ENCODE measurements at regions not wholly inside any gene's neighbourhood (a gene's known extent, or its start where the extent isn't known, plus 50 kb on each side); places are given as distances from the start of the nearest gene placed in this dataset.

DNA sequence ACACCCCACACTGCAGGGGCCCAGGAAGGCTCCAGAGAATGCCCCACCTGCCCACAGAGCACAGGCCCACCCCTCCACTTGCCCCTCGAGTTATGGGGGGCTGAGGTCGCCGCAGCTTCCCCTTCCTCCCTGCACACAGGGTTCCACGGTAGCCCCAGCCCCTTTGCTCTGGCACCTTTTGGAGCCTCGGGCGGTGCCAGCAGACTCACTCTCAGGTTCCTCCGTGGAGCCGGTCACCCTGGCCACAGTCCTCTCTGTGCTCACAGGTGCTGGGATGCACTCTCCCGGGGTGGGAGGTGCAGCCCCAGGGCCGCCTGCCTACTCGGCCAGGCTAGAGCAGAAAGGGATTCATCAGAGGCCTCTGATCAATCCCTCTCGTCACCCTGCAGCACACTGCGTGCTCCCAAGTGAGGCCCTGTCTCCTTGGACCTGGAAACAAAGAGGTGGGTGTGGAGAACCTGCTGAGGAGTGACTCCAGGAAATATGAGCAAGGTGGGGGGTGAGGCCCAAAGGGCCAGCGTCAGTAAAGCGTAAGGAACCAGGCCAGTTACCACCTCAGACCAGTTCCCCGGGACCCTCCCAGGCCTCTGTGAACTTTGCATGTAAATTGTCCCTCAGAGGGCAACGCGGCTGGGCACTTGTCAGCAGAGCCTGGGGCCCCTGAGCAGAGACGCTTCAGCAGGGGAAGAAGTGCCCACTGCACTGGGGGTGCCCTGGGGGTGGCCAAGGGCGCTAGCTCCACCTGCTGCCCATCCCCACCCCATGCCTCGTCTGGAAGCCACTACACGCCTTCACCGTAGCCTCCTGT, 167.8 kb downstream of the OLFM1 start:
- DNase-seq: no peak

DNA sequence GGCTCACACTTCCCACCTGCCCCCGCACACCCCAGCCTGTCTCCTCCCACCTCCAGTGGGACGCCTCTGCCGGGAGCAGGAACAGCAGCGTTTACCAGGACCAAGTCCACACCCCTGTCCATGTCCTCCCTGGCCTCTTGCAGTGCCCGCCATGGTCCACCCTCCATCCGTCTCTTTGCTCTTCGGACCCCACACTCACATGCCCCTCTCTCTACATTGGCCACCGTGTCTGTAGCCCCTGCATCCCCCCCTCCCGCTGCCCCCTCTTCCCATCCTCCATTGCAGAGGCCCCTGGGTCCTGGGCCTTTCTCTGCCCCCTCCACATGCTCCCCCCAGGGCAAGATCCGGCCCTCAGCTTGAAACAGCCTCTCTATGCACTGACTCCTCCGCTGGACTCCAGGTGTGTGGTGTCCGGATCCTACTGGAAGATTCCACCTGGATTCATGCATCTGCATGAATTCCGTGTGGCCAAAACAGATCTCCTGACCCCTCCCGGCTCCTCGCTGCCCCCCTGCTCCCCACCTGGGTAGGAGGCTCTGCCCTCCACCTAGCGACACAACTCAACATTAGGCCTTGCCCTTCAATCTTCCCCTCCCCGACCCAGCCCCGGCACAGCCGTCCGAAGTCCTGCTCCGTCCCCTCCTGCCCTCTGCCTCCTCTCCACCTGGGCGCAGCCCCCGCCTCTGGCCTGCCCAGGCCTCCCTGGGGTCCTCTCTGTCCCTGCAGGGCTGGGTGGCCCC, 168.5 kb downstream of the OLFM1 start:
- no peak for DNase-seq

DNA sequence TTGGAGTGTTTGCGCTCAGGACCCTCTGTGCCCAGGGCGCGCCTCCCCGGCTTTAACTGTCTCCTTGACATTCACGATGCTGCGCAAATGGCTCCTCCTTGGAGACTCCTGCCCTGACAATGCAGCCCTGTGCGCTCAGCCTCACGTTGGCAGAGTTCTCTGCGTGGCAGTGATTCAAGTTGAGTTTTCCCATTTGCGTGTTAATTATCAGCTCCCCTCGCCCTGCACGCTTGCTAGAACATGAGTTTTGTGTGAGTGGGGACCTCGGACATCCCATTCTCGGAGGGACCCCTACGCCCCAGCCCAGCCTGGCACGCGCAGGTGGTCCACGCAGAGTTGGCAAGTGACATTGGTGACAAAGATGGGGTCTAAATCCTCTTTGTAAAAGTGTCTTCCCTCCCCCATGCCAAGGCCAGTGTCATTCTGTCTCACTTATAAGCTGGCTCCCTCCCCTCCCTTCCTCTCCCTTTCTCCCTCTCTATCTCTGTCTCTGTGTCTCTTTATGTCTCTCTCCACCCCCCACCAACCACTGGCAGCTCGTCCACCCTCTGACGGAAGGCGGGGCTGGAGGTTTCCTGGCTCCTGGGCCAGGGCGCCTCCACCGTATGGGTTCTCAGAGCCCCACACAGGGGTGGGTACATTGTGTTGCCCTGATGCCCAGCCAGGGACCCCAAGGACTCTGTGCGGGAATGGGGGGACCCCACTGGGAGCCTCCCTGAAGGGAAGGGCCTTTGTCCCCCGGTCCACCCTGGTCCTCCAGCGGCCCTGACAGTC, 169.3 kb downstream of the OLFM1 start:
- DNase-seq: no peak

DNA sequence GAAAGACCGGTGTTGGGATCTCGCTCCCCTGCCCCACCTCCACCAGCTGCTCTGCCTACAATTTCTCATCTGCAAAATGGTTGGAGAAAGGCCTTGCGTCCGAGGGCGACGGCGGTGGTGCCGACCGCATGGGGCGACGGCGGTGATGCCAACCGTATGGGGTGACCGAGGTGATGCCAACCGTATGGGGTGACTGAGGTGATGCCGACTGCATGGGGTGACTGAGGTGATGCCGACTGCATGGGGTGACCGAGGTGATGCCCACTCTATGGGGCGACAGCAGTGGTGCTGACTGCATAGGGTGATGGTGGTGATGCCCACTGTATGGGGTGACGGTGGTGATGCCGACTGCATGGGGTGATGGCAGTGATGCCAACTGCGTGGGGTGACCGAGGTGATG, 171.0 kb downstream of the OLFM1 start:
- no peak for DNase-seq

DNA sequence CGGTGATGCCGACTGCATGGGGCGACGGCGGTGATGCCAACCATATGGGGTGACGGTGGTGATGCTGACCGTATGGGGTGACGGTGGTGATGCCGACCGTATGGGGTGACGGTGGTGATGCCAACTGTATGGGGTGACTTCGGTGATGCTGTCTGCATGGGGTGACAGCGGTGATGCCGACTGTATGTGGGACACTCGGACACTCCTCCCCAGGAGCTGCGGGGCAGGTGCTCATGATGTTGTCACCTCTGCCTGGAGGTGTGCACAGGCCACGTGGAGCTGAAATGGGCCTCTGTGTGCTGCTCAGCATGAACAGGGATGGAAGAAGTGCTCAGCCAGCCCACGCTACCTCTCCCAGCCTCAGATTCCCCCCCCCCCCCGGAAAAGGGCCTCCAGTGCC, 171.8 kb downstream of the OLFM1 start:
- no peak for DNase-seq

DNA sequence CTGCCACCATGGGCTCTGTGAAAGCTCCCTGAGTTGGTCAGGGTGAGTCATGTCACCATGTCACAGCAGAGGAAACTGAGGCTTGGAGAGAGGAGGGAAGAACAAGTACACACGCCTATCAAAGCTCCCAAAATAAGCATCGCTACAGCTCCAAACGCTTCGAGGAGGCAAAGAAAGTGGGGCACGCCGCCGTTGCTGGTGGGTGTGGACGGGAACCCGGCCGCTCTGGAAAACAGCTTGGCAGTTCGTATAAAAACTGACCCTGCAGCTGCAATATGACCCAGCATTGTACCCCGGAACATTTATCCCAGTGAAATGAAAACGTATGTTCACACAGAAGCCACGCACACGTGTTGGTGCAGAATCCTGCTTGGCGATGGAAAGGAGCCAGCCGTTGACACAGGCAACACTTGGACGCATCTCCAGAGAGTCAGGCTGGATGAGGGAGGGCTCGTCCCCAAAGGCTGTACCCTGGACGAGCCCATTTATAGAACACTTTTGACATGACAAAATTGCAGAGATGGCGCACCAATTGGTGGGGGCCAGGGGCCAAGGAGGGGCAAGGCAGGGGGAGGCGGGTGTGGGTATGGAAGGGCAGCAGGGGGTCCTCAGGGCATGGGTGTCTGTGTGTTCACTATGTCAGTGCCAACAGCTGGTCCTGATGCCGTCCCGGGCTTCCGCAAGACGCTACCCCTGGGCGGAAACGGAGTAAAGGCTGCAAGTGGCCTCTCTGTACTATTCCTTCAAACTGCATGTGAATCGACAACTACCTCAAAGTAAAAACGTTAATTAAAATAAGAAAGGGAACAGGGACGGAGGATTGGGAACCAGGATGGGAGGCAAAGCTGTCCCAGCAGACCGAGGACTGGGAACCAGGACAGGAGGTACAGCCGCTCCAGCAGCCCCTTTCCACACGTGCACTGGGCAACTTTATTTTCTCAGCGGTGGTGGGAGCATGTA, 173.0 kb downstream of the OLFM1 start:
- no peak for DNase-seq

DNA sequence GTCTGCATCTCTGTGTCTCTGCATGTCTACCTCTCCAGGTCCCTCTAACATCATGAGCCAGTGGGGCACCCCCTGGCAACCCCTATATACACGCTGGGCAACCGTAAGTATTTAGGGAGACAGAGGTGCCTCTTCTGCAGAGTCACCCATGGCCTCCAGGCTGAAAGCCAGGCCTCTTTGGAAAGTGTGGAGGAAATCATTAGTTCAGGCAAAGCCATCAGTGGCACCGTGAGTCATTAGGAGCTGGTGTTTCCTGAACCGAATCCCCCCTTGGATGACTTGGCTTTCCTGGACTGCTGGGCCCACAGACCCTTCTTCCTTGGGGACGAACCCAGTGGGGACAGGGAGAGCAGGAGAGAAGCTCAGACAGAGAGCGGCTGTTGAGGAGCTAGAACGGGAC, 174.8 kb downstream of the OLFM1 start:
- no peak for DNase-seq

DNA sequence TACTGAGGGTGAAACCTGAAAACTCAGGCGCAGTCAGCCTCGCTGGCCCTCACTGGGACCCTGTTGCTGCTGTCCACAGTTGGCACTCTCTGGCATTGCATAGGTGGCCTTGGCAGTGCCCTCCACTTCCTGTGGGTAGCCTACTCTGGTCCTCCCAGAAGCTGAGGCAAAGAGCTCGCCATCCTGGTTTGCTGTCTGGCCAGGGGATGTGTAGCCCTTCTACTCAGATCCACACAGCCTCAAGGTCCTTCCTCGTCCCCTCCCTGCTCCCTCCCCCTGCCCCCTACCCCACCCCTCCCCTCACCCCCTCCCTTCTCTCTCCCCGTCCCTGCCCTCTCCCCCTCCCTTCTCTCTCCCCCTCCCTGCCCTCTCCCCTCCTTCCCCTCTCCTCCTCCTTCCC, 176.0 kb downstream of the OLFM1 start:
- DNase-seq: no peak

DNA sequence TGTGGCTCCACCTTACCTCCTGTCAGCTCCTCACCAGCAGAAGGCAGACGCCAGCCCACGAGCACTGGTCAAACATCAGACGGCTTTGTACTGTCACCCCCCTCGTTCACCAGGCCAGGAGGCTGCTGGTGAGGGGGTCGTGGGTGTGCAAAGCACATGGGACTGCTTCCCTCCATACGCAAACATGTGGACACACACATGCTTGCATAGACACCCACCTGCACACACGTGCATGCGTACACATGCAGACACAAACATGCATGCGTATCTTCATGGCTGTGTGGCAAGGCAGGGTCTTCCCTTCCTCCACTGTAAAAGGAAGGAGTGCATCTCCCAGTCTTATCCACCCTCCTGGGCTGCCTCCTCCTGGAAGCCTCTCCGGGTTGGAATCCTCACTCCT, 178.5 kb downstream of the OLFM1 start:
- DNase-seq: no peak

DNA sequence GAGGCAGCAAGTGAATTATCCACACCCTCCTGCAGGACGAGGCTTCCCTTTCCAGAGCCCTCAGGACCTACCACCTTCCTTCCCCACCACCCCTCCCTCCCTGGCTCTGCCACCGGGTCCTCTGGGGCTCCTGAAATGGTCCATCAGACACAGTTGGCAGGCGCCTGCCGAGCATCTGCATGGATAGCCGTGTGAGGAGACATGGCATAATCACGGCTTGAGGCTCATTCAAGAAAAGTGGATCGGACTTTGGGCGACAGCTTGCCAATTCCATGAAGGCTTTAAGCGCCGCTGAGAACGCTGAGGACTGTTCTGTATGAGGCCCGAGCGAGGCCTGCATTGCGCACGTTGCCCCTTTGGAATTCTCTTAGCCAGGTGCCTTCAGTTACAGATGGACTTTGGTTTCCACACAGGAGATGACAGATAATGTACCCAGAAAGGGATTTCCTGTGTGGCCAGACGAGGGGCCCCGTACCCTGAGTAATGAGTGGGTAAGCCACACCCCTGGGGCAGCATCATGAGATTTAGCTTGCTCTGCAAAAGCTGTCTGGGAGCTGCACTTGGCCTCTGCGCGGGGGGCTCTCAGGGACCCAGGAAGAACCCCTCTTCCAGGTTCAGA, 179.8 kb downstream of the OLFM1 start:
- DNase-seq: no peak

DNA sequence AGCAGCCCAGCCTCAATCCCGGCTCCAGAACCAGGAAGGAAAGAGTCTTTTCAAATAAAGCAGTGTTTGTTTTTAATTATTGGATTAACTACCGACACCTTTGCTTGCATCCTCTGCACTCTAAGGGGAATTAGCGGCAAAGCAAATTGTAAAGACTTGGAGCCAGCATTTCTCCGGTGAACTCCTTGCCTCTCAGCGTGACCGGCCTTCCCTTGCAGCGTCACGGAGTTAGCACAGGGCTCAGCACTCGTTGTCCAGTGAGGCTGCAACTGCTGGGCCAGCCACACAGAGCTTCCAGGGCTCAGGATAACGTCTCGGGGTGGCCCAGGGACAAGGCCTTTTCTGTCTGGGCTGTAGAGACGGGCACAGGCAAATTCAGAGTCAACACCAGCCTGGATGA, 180.6 kb downstream of the OLFM1 start:
- DNase-seq: no peak

DNA sequence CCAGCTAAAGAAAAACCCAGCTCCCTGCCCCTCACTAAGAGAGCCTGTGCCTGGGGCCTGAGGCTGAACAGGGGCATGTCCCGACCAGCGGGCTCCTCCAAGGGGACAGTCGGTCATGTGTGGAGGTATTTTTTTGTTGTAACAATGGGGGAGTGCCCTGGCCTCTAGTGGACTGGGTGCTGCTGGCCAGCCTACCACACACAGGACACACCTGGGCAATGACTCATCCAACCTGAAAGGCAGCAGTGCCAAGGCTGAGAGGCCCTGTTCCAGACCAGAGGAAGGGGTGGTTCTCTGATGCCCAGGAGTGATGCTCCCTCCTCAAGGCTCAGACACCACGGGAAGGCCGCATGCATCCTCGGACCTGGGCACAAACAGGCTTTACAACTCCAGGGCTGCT, 181.5 kb downstream of the OLFM1 start:
- no peak for DNase-seq

DNA sequence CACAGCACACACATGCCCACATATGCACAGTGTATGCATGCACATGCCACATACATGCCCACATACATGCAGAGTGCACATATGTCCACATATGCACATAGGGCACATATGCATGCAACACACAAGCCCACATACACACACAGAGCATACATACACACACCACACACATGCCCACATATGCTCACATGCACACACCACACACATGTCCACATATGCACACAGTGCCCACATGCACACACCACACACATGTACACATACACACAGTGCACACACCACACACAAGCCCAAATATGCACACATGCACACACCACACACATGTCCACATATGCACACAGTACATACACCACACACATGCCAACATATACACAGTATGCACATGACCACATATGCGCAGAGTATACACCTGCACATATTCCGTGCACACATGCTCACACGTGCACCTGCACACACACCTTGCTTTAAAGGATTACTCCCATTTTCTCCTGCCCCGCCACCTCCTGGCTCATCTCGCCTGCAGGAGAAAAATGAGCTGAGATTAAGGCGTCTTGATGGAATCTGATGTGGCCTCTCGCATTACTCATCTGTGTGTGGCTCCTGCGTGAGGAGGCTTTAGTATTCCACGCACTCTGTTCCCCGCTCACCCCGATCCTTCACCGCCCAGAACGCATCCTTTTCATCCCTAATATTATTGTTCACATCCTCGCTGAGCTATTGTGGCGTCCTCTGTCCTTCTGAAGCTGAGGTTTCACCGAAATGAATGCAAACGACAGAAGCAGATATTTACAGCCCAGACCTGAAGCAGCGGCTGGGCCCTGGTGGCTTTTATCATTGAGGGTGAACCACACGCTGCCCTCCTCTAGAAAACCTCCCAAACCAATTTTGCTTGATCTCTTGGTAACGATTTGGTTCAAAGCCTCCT, 182.7 kb downstream of the OLFM1 start:
- no peak for DNase-seq

DNA sequence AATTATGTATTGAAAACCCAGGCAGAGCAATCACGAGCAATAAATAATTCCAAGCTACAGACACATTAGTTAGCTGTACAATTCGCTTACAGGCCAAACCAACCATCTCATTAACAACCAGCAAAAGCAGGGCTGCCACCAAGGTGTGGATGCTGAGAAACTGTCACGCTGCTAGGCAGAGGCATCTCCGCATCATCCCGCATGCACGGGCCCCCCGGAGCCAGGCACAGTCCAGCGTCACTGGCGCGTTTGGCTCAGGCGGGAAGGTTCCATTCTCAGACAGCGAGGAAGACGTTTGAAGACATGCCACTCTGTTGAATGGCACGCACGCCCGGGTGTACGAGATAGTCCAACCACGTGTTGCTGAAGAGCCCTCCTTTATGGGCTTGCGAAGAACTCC, 184.0 kb downstream of the OLFM1 start:
- DNase-seq: no peak

DNA sequence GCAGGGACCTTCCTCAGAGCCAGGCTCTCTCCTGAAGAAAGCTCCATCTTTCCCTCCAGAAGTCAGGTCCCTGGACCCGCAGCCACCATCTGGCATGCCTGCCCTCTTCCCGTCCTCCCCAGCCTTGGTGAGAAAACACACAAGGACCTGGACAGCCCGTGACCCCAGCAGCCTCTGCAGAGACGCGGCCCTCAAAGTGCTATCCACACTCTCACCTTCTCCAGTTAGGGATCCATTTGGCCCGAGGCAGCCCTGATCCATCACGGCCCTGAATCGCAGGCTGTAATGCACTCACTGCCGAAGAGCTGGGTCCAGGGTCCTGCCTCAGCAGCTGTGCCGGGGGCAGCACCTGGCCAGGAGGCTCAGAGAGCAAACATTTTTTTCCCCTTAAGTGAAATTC, 185.1 kb downstream of the OLFM1 start:
- DNase-seq: no peak

DNA sequence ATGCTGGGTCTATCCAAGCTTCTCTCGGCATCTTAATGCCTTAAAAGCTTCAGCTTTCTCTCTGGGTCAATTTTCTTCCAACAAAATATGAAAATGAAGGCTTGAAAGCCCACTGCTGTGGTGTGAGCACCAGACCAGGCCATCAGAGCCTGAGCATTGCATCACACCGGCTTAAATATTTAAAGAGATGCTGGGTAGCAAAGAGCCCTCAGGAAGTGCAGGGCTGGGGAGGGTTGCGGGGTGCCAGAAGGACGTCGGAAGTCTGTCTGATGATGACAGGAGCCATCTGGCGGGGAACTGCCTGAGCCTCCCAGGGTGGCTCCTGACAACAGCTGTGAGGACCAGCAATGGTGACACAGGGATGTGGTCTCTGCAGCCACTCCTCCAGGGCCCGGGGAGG, 185.5 kb downstream of the OLFM1 start:
- no peak for DNase-seq

DNA sequence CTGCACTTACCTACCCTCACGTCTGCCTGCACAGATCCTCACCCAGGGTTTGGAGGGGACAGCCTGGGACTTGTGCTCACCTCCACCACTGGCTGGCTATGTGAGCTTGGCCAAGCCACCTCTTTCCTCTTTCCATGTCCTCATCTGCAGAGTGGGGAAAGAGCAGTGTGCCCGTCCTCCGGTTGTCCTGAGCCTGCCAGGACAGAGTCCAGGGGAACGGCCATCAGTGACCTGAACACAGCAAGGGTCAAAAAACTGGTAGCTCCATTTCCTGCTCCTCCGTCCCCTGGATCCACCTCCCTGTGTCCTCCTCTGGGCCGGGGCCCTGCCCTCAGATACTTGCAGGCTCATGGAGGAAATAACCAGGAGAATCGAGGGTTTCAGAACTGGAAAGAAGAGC, 187.7 kb downstream of the OLFM1 start:
- DNase-seq: no peak

DNA sequence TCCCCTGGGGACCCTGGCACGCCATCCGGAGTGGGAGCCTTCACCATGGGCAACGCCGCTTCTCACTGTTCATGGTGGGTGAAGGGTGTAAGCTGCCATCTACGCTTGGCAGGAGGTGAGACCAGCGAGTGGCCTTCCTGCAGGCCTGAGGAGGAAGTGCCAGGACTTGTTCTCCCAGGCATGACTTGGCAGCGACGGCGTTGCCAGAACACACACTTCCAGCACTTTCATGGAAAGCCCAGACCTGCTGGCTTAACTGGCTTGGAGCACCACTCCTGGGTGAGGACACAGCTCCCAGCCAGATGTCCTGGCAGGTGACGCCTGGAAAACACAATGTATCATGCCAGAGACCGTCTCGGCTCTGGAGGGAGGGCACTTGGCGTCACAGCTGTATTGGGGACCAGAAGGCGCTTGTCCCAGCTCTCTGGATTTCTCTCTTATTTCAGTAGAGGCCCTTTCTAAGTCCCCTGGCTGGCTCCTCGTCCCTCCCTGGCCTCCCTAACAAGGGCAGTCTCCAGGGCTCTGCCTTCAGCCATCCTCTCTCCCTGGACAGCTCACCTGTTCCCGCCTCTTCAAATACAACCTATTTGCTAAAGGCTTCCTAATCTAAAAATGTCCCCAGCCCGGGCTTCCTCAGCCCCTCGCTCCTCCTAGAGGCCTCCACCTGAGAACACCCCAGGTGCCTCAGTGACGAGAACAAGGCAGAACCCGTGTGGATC, 188.3 kb downstream of the OLFM1 start:
- DNase-seq: peak; percentile 92

DNA sequence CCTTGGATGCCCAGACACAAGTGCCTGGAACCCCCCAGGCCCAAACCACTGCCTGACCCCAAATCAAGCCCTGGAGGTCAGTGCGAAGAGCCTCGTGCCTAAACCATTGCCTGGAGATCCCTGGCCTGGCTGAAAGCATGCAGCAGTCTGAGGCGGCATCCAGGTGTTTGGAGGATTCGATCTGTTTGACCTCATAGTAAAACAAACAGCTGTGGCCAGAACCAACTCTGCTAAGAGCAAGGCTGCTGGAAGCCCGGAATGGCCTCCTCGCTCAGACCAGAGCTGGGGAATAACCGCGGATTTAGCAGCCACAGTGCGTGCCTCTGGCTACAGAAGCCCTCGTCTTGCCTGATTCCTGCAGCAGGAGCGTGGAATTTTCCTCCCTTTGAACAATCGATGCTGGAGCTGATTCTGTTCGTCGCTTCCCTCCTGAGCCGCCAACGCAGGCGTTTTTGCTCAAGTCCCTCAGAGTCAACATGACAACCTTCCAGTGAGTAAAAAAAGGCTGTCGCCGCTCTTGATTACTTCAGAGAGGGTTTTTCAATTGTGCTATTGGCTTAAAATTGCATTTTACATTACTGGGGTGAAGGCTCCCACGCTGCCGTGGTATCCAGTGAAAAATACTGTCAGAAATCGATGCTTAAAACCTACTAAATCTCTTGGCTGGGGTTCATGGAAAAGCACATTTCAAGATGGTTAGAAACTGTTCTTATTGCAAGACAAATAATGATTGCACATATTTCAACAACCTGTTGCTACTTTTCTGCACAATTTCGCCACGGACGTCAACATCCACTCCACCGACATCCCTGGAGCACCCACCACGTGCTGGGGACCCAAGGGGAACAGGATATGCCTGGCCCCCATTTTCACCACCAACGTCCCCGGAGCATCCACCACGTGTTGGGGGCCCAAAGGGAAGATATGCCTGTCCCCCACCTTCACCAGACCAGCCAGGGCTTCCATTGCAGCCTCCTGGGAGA, 190.0 kb downstream of the OLFM1 start:
- DNase-seq: no peak

Measured in DMS79 treated with DMSO at 0.1 percent for 48 hours (cell line).